Neural progenitor cell (in vitro differentiated cells): ENCODE measurements at regions not wholly inside any gene's neighbourhood (a gene's known extent, or its start where the extent isn't known, plus 50 kb on each side); places are given as distances from the start of the nearest gene placed in this dataset.

Experiments used
- CTCF ChIP-seq: fragments of 200-600 bp; sonication (generic); IDR thresholded peaks from 2 replicates; pipeline ENCODE4 v1.5.1; 2017; ENCODE audit warnings: antibody characterized with exemption, mild to moderate bottlenecking
- EZH2 ChIP-seq: fragments of 200-600 bp; sonication (generic); IDR thresholded peaks from 2 replicates; pipeline ENCODE4 v1.6.1; 2017; ENCODE audit warnings: antibody characterized with exemption, mild to moderate bottlenecking, moderate library complexity
- EZH2phosphoT487 ChIP-seq: fragments of 200-600 bp; sonication (generic); IDR thresholded peaks from 2 replicates; pipeline ENCODE4 v1.6.1; 2017; ENCODE audit warnings: antibody characterized with exemption

GRCh38 chr12:67832155-67832554 is 157.1 kb upstream of the IFNG-AS1 start:
- TF ChIP-seq CTCF (no peak), EZH2phosphoT487 (no peak), EZH2 (no peak)
